A673 (cell line): ENCODE measurements at regions not wholly inside any gene's neighbourhood (a gene's known extent, or its start where the extent isn't known, plus 50 kb on each side); places are given as distances from the start of the nearest gene placed in this dataset.

Source experiments
- BruUV-seq: library from RNA; stranded (reverse); fragments of 400-500 nt; replicated peaks from 2 replicates; lab custom pipeline; 2021; lab: Mats Ljungman, UMichigan
- CTCF ChIA-PET: fragments of 300-600 bp; sonication (Branson Sonifier 250); formaldehyde crosslinking; loops from one replicate; lab custom pipeline; 2022; ENCODE audit warnings: antibody characterized with exemption; lab: Charles Lee
- POLR2A ChIA-PET: fragments of 300-600 bp; sonication (Branson Sonifier 250); formaldehyde crosslinking; loops from one replicate; lab custom pipeline; 2022; ENCODE audit warnings: antibody characterized with exemption; ENCODE audit not compliant: low non-redundant PET; lab: Charles Lee
- DNase-seq: peaks from one replicate; pipeline ENCODE4 v3.0.0-alpha.2; 2015; ENCODE audit warnings: low spot score
- H3K27ac ChIP-seq: fragments of 200-600 bp; sonication (generic); 2 replicates; pipeline ENCODE4 v1.5.1; 2016; ENCODE audit warnings: mixed run types, low read depth, mild to moderate bottlenecking, mixed read lengths, antibody characterized with exemption, low read length; ENCODE audit not compliant: poor library complexity, severe bottlenecking
- H3K27me3 ChIP-seq: fragments of 200-600 bp; sonication (generic); replicated peaks from 2 replicates; pipeline ENCODE4 v1.6.1; 2017; ENCODE audit warnings: mixed run types, low read depth, mild to moderate bottlenecking, mixed read lengths, antibody characterized with exemption, low read length; ENCODE audit not compliant: insufficient read depth, poor library complexity
- H3K36me3 ChIP-seq: fragments of 200-600 bp; sonication (generic); 2 replicates; pipeline ENCODE4 v1.6.1; 2016; ENCODE audit warnings: mixed run types, mild to moderate bottlenecking, mixed read lengths, antibody characterized with exemption, low read length; ENCODE audit not compliant: insufficient read depth, poor library complexity, severe bottlenecking
- H3K4me1 ChIP-seq: fragments of 200-600 bp; sonication (generic); 2 replicates; pipeline ENCODE4 v1.6.1; 2017; ENCODE audit warnings: mixed run types, mild to moderate bottlenecking, mixed read lengths, antibody characterized with exemption, low read length; ENCODE audit not compliant: insufficient read depth, poor library complexity, severe bottlenecking
- H3K4me3 ChIP-seq: fragments of 200-600 bp; sonication (generic); 2 replicates; pipeline ENCODE4 v1.5.1; 2016; ENCODE audit warnings: low read depth, mixed run types, mild to moderate bottlenecking, mixed read lengths, low read length; ENCODE audit not compliant: poor library complexity, severe bottlenecking
- H3K9me3 ChIP-seq: fragments of 200-600 bp; sonication (generic); 2 replicates; pipeline ENCODE4 v1.6.1; 2016; ENCODE audit warnings: mixed run types, low read depth, mild to moderate bottlenecking, mixed read lengths, antibody characterized with exemption, low read length; ENCODE audit not compliant: poor library complexity, severe bottlenecking
- EZH2 ChIP-seq: fragments of 200-600 bp; sonication (generic); IDR thresholded peaks from 2 replicates; pipeline ENCODE4 v1.6.1; 2017; ENCODE audit warnings: borderline replicate concordance, low read depth, mild to moderate bottlenecking, mixed read lengths, antibody characterized with exemption, low read length; ENCODE audit not compliant: poor library complexity, severe bottlenecking
- intact Hi-C: fragments of 100-400 bp; cut with micrococcal nuclease; formaldehyde crosslinking; loops from one replicate; pipeline ENCODE4 v1.10.0; 2022; ENCODE audit not compliant: unreplicated experiment
- TF ChIP-seq, protein P1 (sequence below): fragments of 300-800, 200-600 bp; sonication (generic); conservative IDR thresholded peaks from 2 replicates; pipeline ENCODE4 v1.5.1; 2017; ENCODE audit warnings: low read depth, mild to moderate bottlenecking, antibody characterized with exemption, low read length, moderate library complexity, mixed read lengths

DNA sequence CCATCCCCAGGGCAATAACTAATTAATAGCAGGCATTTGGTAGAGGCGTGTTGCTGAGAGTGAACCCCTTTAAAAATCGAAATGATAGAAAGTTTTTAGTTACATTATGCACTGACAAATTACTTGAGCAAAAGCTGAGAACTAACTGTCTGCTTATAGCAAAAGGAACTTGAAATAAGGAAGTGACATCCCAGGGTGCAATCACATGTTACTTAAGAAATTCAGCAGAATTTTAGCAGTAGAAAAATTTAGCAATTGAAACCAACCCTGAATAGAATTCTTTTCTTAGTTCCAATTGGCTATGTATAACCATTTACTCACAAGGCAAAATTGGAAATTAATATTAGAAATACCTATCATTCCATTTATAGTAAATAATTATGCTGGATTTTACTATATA is 139.5 kb upstream of the SAMSN1 start:
- H3K9me3 ChIP-seq: no peaks in the 10 kb centered on the region
- BruUV-seq: no TSS peak
- POLR2A ChIA-PET: no interaction called here
- H3K27me3 ChIP-seq: no peaks in the 10 kb centered on the region
- TF ChIP-seq, protein P1, sequence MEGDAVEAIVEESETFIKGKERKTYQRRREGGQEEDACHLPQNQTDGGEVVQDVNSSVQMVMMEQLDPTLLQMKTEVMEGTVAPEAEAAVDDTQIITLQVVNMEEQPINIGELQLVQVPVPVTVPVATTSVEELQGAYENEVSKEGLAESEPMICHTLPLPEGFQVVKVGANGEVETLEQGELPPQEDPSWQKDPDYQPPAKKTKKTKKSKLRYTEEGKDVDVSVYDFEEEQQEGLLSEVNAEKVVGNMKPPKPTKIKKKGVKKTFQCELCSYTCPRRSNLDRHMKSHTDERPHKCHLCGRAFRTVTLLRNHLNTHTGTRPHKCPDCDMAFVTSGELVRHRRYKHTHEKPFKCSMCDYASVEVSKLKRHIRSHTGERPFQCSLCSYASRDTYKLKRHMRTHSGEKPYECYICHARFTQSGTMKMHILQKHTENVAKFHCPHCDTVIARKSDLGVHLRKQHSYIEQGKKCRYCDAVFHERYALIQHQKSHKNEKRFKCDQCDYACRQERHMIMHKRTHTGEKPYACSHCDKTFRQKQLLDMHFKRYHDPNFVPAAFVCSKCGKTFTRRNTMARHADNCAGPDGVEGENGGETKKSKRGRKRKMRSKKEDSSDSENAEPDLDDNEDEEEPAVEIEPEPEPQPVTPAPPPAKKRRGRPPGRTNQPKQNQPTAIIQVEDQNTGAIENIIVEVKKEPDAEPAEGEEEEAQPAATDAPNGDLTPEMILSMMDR: no peak
- TF ChIP-seq EZH2: no peak
- CTCF ChIA-PET: no interaction called here
- H3K27ac ChIP-seq: no peak overlapping the region
- no peak overlapping the region for H3K4me3 ChIP-seq
- H3K4me1 ChIP-seq: no peaks in the 10 kb centered on the region
- no peaks in the 10 kb centered on the region for H3K36me3 ChIP-seq
- DNase-seq: no peak
- intact Hi-C loops: no loop called here

DNA sequence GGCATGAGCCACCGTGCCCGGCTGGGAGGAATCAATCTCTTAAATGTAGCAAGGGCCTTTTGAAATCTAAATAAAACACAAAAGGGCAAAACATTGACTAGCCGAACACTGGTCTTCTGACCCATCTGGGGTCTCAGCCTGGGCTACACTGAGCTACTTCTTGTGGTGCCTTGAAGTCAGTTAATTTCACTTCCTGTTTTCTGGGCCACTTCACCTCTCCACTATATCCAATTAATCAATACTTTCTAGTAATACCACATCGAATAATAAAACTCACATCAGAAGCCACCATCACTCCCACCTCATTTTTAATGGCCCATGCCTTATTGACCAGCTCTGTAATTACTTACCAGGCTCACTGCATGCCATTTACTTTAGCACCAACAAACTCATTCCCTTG is 138.0 kb upstream of the SAMSN1 start:
- no peak overlapping the region for H3K27ac ChIP-seq
- CTCF ChIA-PET: no interaction called here
- H3K4me1 ChIP-seq: no peaks in the 10 kb centered on the region
- DNase-seq: no peak
- H3K4me3 ChIP-seq: no peak overlapping the region
- no peaks in the 10 kb centered on the region for H3K9me3 ChIP-seq
- POLR2A ChIA-PET: no interaction called here
- no TSS peak for BruUV-seq
- intact Hi-C loops: no loop called here
- TF ChIP-seq, protein P1: no peak
- TF ChIP-seq EZH2: no peak
- H3K27me3 ChIP-seq: no peaks in the 10 kb centered on the region
- H3K36me3 ChIP-seq: no peaks in the 10 kb centered on the region

DNA sequence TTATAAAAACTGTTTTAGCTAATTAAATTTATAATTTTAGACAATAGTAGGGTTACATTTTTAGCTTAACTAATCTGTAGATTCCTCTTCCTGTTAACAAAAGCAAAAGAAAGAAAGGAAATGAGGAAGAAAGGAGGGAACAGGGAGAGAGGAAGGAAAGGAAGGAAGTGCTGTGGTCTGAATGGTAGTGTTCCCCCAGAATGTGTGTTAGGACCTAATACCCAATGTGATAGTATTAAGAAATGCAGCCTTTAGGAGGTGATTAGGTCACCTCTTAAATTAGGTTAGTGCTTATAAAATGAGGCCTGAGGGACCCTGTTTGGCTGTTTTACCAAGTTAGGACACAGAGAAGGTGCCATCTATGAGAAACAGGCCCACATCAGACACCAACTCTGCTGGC is 136.9 kb upstream of the SAMSN1 start:
- no TSS peak for BruUV-seq
- no peak overlapping the region for H3K27ac ChIP-seq
- CTCF ChIA-PET: no interaction called here
- POLR2A ChIA-PET: no interaction called here
- H3K9me3 ChIP-seq: no peaks in the 10 kb centered on the region
- intact Hi-C loops: no loop called here
- DNase-seq: no peak
- H3K4me3 ChIP-seq: no peak overlapping the region
- no peaks in the 10 kb centered on the region for H3K36me3 ChIP-seq
- H3K27me3 ChIP-seq: no peaks in the 10 kb centered on the region
- TF ChIP-seq, protein P1: no peak
- no peaks in the 10 kb centered on the region for H3K4me1 ChIP-seq
